ENCODE measurements at regions not wholly inside any gene's neighbourhood (a gene's known extent, or its start where the extent isn't known, plus 50 kb on each side); places are given as distances from the start of the nearest gene placed in this dataset.

GRCh38 chr13:76795701-76796695 is 90.2 kb downstream of the KCTD12 start:
- TF ChIP-seq, protein P1, sequence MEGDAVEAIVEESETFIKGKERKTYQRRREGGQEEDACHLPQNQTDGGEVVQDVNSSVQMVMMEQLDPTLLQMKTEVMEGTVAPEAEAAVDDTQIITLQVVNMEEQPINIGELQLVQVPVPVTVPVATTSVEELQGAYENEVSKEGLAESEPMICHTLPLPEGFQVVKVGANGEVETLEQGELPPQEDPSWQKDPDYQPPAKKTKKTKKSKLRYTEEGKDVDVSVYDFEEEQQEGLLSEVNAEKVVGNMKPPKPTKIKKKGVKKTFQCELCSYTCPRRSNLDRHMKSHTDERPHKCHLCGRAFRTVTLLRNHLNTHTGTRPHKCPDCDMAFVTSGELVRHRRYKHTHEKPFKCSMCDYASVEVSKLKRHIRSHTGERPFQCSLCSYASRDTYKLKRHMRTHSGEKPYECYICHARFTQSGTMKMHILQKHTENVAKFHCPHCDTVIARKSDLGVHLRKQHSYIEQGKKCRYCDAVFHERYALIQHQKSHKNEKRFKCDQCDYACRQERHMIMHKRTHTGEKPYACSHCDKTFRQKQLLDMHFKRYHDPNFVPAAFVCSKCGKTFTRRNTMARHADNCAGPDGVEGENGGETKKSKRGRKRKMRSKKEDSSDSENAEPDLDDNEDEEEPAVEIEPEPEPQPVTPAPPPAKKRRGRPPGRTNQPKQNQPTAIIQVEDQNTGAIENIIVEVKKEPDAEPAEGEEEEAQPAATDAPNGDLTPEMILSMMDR (IDR thresholded peaks at IDR 0.05): no peak
- no peaks in the 10 kb centered on the region for H3K27me3 ChIP-seq
- H3K36me3 ChIP-seq: no peaks in the 10 kb centered on the region

GRCh38 chr13:76792731-76793347 is 93.4 kb downstream of the KCTD12 start:
- Histone ChIP-seq H3K27me3 (no peaks in the 10 kb centered on the region), H3K36me3 (no peaks in the 10 kb centered on the region), H3K4me3 (no peak overlapping the region), H3K4me1 (peaks cover 0 to 24% of the 10 kb centered on the region in 2 donors), H3K9me3 (no peaks in the 10 kb centered on the region), H3K27ac (peak overlapping the region in 1 of 2 donors; percentile 30)
- TF ChIP-seq, protein P1 (IDR thresholded peaks at IDR 0.05): no peak
- no peak for DNase-seq (ENCODE audit: low spot score)

More at GRCh38 chr13:76795701-76796695, 90.2 kb downstream of the KCTD12 start:
- Histone ChIP-seq H3K9me3 (no peaks in the 10 kb centered on the region), H3K4me1 (peaks cover 0 to 14% of the 10 kb centered on the region in 2 donors), H3K4me3 (no peak overlapping the region), H3K27ac (no peak overlapping the region)
- DNase-seq (ENCODE audit: low spot score): no peak

- no peak for DNase-seq (ENCODE audit: low spot score)
- no peak overlapping the region for H3K4me3 ChIP-seq
These were observed 95.0 kb downstream of the KCTD12 start for GRCh38 chr13:76790980-76791819.

DNA sequence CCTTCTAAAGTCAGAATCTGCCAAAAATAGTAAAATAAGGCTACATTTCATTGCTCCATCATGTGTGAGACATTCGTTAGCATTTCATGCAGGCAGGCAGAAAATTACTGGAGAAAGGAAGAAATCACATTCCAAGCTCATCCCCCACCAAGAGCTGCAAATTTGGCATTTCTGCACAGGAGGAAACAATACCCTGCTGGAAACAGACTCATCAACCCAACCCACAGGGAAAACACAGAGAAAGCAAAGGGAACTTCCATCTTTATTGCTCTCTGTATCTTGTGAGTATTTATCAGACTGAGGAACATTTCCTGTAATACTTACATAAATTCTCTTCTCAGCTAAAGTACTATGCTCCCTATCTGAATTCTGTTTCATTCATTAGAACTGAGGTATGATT is 95.7 kb downstream of the KCTD12 start:
- H3K27ac ChIP-seq: no peak overlapping the region

More at GRCh38 chr13:76790980-76791819, 95.0 kb downstream of the KCTD12 start:
- no peaks in the 10 kb centered on the region for H3K9me3 ChIP-seq
- H3K36me3 ChIP-seq: no peaks in the 10 kb centered on the region
- peaks cover 0 to 24% of the 10 kb centered on the region in 2 donors for H3K4me1 ChIP-seq
- TF ChIP-seq, protein P1 (IDR thresholded peaks at IDR 0.05): no peak
- no peaks in the 10 kb centered on the region for H3K27me3 ChIP-seq
- H3K27ac ChIP-seq: no peak overlapping the region

DNA sequence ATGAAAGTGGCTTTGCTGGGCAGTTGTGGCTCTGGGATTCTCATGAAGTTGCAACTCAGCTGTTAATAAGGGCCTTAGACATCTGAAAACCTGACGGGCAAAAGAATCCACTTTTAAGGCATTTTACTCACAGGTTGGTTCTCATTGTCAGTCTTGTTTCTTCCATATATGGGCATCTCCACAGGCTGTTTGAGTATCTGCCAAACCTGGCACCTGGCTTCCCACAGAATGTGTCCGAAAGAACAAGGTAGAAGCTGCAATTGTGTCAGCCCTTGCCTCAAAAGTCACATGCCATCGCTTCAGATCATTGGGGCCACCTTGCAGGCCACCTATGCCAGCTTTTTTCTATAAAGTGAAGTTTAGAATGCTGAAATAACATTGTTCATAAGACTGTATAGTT is 102.4 kb downstream of the KCTD12 start:
- H3K27ac ChIP-seq: no peak overlapping the region
- TF ChIP-seq, protein P1 (IDR thresholded peaks at IDR 0.05): no peak
- no peaks in the 10 kb centered on the region for H3K4me1 ChIP-seq

More for the DNA sequence above, 95.7 kb downstream of the KCTD12 start:
- DNase-seq (ENCODE audit: low spot score): no peak
- TF ChIP-seq, protein P1 (IDR thresholded peaks at IDR 0.05): no peak
- Histone ChIP-seq H3K4me3 (no peak overlapping the region), H3K9me3 (no peaks in the 10 kb centered on the region), H3K36me3 (no peaks in the 10 kb centered on the region), H3K4me1 (peaks cover 0 to 24% of the 10 kb centered on the region in 2 donors), H3K27me3 (no peaks in the 10 kb centered on the region)

More for the DNA sequence above, 102.4 kb downstream of the KCTD12 start:
- no peak for DNase-seq (ENCODE audit: low spot score)
- Histone ChIP-seq H3K9me3 (no peaks in the 10 kb centered on the region), H3K4me3 (no peak overlapping the region), H3K27me3 (no peaks in the 10 kb centered on the region), H3K36me3 (no peaks in the 10 kb centered on the region)

Measured in right atrium auricular region (tissue), 2 donors.